ENCODE measurements at regions not wholly inside any gene's neighbourhood (a gene's known extent, or its start where the extent isn't known, plus 50 kb on each side); places are given as distances from the start of the nearest gene placed in this dataset.

GRCh38 chrX:68995780-68996551 is 167.1 kb downstream of the EFNB1 start:
- TF ChIP-seq ZNF777 (tag by site-specific recombination; IDR thresholded peaks at IDR 0.05; ENCODE audit: borderline replicate concordance) (no peak), CTCF (tag by site-specific recombination; IDR thresholded peaks at IDR 0.05) (no peak), GLI4 (tag by site-specific recombination; IDR thresholded peaks at IDR 0.05) (no peak), PATZ1 (tag by site-specific recombination; IDR thresholded peaks at IDR 0.05) (no peak), KLF9 (tag by site-specific recombination; IDR thresholded peaks at IDR 0.05; ENCODE audit: low read depth) (no peak), KLF16 (tag by site-specific recombination; IDR thresholded peaks at IDR 0.05) (no peak), HOXC10 (CRISPR knock-in tag; IDR thresholded peaks at IDR 0.05) (no peak), ZSCAN4 (tag by site-specific recombination; IDR thresholded peaks at IDR 0.05) (no peak)

Measured in HEK293 (cell line).